ENCODE measurements at regions not wholly inside any gene's neighbourhood (a gene's known extent, or its start where the extent isn't known, plus 50 kb on each side); places are given as distances from the start of the nearest gene placed in this dataset.

- DNase-seq (ENCODE audit: low read depth in 2 of 2), result no peak
These were observed 706.0 kb downstream of the KCNA4 start for GRCh38 chr11:29310725-29311342.

DNA sequence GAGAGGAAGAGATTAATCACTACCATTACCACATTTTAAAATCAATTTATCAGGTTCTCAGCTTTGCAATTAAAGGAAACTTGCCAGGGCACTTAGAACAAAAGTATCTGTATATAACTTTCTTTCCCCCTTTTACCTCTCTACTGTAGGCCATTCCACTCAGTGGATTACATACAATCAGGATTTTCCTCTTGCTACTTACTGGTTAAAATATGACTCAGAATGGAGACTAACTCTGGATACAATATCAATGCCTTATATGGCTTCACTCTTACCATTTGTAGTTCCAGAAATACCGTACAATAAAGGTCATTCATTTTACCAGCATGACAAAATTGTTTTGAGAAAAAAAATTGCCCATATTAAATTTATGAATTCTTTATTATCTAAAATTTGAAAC, 706.8 kb downstream of the KCNA4 start:
- DNase-seq (ENCODE audit: low read depth in 2 of 2), result no peak

GRCh38 chr11:29306527-29306926, 710.3 kb downstream of the KCNA4 start:
- DNase-seq (ENCODE audit: low read depth in 2 of 2), result no peak

GRCh38 chr11:29305456-29306232, 711.2 kb downstream of the KCNA4 start:
- no peak for DNase-seq (ENCODE audit: low read depth in 2 of 2)

DNA sequence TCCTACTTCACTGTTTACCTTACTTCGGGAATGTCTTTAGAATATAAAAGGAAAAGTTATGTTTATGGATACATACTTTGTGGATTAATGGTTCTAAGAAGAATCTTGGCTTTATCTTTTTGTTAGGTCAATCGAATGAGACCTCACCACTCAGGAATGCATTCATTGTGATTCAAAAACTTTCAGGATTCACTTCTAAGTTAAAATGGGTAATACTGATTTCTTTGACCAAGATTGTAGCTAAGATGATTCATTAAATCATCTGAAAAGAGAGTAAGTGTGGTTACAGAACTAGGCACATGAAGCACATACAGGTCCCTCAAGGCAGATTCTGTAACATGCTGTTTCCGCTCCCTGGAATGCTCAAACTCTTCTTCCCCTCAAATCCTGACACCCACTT, 716.4 kb downstream of the KCNA4 start:
- no peak for DNase-seq (ENCODE audit: low read depth in 2 of 2)

DNA sequence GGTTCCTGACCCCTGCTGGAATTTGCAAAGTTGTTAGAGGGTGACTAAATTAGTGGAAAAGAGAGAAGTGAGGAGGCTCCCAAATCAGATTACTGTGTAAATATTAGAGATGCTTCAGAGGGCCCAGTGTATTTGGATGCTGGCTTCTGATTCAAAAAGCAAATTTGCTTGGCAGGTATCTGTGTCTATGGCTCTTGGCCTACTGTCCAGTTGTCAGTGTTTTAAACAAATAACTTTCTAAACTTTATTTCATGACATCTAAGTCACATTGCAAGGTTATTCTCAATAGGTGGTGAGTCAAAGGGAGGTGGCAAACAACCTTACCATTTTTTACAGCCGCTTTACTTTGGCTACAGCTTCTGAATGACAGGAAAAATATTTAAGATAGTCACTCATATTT, 720.1 kb downstream of the KCNA4 start:
- no peak for DNase-seq (ENCODE audit: low read depth in 2 of 2)

GRCh38 chr11:29293825-29294224, 723.0 kb downstream of the KCNA4 start:
- DNase-seq (ENCODE audit: low read depth in 2 of 2), result no peak

DNA sequence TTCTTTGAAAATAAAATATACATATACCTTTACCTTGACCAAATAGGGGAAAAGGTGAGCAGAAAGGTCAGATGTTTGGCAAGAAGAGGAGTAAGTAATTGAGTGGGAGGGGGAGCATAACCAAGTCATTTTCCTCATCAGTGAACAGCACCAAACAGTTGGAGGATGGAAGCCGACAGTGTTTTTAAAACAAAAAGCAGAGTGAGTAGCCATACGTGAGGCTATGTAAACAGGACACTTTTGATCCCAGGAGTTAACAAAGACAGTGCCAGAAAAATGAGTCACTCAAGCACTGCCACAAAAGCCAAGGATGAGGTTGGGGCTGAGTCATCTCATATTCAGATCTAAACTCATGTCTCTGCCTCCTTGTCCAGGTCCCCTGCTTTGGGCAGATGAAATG, 734.7 kb downstream of the KCNA4 start:
- no peak for DNase-seq (ENCODE audit: low read depth in 2 of 2)

DNA sequence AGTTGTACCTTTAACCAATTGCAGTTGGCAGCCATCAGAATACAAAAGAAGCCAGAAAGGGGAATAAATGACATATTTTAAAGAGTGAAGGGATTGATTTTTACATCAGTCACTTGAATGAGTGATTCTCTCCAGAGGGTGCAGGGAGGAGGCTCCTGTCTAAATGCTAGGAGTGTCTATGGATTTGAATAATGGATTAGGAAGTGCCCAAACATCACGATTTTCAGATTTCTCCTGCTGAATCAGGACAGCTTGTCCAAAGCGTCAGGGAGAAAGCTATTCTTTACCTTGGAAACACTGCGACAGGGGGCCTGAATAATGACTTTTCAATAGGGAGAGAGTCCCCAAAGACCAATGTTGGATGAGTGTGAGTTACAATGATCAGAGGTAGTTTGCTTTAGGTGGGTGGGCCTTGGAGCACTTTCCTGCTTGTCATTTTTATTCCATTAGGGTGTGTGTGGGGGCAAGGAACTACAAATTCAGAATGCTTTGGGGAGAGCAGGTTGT, 735.5 kb downstream of the KCNA4 start:
- no peak for DNase-seq (ENCODE audit: low read depth in 2 of 2)

DNA sequence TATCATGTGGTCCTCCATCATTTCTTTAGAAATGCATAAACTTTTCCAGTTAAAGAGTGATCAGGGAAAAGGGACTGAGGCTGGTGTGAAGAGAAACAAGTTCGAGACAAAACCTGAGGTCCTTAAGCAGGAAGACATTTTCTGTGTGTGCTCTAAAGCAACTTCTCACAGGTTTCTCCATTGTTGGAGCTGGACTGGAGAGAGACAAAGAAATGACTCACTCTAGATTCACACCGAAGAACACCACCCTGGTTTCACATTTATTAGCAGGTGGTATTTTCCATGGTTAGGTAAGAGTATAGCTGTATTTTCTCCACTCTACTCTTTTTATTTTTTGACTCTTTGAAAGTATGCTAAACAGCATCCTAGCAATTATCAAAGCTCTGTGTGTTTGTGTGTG, 736.4 kb downstream of the KCNA4 start:
- no peak for DNase-seq (ENCODE audit: low read depth in 2 of 2)

DNA sequence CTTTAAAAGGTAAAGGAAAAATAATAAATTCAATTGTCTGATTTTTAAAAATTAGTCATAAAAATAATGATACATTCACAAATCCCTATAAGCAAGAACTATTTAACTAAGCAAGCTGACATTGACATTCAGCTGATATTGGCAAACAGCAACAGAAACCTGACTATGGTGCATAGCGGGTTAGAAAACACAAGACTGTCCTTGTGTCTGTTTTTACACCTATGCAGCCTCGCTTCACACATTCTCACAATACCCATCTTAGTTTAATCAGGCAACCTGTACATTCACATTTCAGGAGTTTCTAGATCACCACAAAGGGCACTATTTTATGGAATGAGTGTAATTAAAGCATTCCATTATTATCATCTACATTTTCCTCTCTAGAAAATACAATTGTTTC, 737.1 kb downstream of the KCNA4 start:
- DNase-seq (ENCODE audit: low read depth in 2 of 2), result no peak

DNA sequence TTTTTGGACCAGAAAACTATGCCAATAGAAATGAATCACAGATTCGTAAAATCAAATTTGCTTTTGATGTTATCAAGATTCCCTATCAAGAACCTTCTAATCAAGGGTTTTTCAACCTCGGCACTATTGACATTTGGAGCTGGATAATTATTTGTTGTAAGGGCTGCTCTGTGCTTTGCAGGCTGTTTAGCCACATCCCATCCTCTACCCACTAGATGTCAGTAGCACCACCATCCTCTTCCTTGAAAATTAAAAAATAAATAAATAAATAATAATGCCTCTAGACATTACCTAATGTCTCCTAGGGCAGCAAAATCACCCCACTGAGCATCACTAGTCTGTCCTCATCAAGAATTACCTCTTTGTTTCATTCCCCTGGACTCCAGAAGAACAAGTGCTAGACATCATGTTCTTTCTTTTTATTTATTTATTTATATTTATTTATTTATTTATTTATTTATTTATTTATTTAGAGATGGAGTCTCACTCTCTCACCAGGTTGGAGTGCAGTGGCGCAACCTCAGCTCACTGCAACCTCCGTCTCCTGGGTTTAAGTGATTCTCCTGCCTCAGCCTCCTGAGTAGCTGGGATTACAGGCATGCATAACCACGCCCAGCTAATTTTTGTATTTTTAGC, 744.7 kb downstream of the KCNA4 start:
- DNase-seq (ENCODE audit: low read depth in 2 of 2), result no peak

GRCh38 chr11:29271616-29272015, 745.2 kb downstream of the KCNA4 start:
- DNase-seq (ENCODE audit: low read depth in 2 of 2), result no peak

GRCh38 chr11:29268733-29269132, 748.1 kb downstream of the KCNA4 start:
- DNase-seq (ENCODE audit: low read depth in 2 of 2), result no peak

DNA sequence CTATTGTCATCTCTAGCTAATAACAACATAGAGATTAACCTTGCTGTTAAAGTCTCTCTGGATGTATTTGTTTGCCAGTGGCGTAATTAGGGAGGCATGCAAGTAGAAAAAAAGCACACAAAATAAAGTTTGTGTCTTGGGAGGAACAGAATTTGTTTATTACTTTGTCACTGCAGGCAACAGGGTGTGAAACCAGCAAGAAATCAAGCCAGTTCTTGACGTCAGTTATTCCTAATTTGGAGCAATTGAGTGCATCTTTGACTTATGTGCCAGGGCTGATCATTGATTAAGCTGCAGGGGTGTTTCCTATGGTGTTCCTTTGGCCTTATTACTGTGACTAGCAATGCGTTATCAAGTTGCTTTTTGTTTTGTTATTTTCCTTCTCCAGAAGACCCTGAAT, 751.0 kb downstream of the KCNA4 start:
- DNase-seq (ENCODE audit: low read depth in 2 of 2), result no peak

DNA sequence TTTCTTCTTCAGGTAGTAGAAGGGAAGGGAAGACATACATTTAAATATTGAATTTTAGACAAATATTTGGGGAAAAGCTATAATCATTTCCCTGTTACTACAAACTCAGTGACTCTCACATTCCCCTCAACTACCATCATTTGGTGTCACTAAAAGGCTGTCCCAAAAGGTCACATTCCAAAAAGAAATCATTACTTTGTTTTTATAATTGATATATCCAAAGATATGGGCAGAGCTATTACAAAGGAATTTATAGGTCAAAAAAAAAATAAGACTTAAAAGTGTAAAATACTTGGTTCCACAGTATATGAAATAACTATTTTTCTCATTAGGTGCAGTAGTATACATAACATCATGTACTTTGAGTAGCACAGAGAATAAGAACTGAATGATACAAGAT, 751.4 kb downstream of the KCNA4 start:
- no peak for DNase-seq (ENCODE audit: low read depth in 2 of 2)

- no peak for DNase-seq (ENCODE audit: low read depth in 2 of 2)
These were observed 752.7 kb downstream of the KCNA4 start for GRCh38 chr11:29263971-29264682.

DNA sequence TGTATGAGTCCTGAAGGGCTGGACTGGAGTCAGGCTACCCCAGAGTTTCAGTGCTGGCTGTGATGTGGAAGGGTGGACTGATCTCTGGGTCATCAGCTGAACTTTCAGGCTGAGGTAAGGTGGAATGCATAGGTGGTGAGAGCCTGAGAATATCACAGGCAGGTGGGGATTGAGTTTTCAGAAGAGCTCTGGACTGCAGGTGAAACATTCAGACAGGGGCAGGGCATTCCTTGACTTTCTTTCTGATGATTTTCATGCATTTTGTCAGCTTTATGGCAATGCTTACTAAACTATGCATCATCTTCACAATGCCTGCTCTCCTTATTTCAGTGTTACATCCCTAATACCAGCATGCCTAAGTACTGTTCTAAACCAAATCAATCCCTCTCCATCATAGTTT, 755.0 kb downstream of the KCNA4 start:
- DNase-seq (ENCODE audit: low read depth in 2 of 2), result no peak

DNA sequence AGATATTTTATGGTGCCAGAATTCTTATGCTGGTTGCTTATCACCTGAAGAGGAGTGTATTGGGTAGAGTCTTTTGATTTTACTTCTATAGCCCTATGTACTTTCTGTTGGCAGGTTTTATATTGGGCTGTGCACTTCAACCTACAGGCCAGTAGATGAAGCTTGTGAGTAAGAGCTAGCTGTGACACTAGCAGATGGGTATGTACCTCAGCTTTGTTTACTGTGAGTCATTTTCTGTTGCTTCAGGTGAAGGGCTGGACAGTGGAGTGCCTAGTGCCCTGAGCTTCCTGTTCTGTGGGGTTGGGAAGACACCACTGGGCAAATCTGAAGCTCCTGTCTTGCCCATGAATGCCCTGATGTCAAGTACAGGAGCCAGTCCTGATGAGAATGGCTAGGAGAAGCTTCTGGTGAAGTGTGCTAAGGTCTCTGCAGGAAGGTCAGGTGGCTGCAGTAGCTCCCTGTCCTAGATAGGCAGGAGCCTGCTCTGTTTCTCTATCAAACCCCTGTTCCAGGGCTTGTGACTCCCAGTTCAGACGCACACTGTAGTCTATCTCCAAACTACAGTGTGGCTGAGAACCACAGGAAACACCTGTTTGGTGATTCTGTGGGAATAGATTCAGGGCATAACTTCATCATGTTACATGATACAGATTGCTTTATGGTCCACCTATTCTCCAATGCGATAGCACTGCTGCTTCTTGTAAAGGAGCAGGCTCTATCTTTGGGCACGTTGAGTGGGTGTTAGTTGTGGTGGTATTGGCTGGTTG, 755.7 kb downstream of the KCNA4 start:
- DNase-seq (ENCODE audit: low read depth in 2 of 2), result no peak

DNA sequence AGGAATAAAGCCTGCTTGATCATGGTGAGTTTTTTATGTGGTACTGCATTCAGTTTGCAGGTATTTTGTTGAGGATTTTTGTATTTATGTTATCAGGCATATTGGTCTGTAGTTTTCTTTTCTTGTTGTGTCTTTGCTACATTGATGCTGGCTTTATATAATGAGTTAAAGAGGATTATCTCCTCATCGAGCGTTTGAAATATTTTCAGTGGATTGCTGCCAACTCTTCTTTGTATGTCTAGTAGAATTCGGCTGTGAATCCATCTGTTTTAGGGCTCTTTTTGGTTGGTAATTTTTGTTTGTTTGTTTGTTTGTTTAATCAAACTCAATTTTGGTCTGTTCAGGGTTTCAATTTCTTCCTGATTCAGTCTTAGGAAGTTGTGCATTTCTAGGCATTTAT, 758.4 kb downstream of the KCNA4 start:
- no peak for DNase-seq (ENCODE audit: low read depth in 2 of 2)

GRCh38 chr11:29256580-29256979, 760.2 kb downstream of the KCNA4 start:
- no peak for DNase-seq (ENCODE audit: low read depth in 2 of 2)

DNA sequence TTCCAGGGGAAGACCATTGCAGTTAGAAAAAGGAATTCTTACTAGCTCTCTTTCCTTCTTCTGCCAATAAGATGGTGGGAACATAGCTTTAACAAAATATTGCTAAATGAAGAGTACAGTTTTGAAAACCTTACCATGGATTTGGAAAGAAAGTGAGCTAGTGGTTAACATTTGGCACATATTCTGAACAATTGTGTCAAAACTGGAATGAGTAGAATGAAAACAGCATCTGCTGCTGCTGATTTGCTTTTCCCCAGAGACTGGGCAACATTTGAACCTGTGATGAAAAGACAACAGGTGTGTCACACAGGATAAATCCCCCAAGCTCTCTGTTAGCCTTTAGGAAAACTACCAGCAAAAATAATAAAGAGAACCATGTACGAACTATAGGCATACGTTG, 761.4 kb downstream of the KCNA4 start:
- no peak for DNase-seq (ENCODE audit: low read depth in 2 of 2)

Measured in stimulated activated CD8-positive, alpha-beta memory T cell treated with anti-CD3 and anti-CD28 coated beads, Interleukin-2, amount 100 ng/mL, for 48 hours (primary cell).